HFFc6 (cell line): ENCODE measurements at regions not wholly inside any gene's neighbourhood (a gene's known extent, or its start where the extent isn't known, plus 50 kb on each side); places are given as distances from the start of the nearest gene placed in this dataset.

Experiments
- DNase-seq: peaks from one replicate; pipeline ENCODE4 v3.0.0-alpha.2; 2018
- H3K27ac Mint-ChIP-seq: 2 replicates; pipeline ENCODE4 v1.8.0; 2020; ENCODE audit warnings: mild to moderate bottlenecking, mixed read lengths
- H3K27me3 Mint-ChIP-seq: 2 replicates; pipeline ENCODE4 v1.8.0; 2021; ENCODE audit warnings: mild to moderate bottlenecking, moderate library complexity, mixed read lengths; ENCODE audit not compliant: insufficient read depth
- H3K36me3 Mint-ChIP-seq: 2 replicates; pipeline ENCODE4 v1.8.0; 2021; ENCODE audit warnings: low read depth, mixed read lengths
- H3K4me1 Mint-ChIP-seq: 2 replicates; pipeline ENCODE4 v1.8.0; 2020; ENCODE audit warnings: low read depth, mixed read lengths
- H3K4me3 Mint-ChIP-seq: 2 replicates; pipeline ENCODE4 v1.8.0; 2020; ENCODE audit warnings: mild to moderate bottlenecking, moderate library complexity, mixed read lengths
- H3K9me3 Mint-ChIP-seq: 2 replicates; pipeline ENCODE4 v1.8.0; 2020; ENCODE audit warnings: mild to moderate bottlenecking, mixed read lengths
- CTCF ChIP-seq: fragments of 200-600 bp; sonication (generic); IDR thresholded peaks from 2 replicates; pipeline ENCODE4 v1.5.0; 2021; ENCODE audit warnings: antibody characterized with exemption, mild to moderate bottlenecking

GRCh38 chr11:134626032-134626431 lies 214.0 kb upstream of the B3GAT1 start:
- no peaks in the 10 kb centered on the region; the same call in 1 of the 2 replicates for H3K36me3 Mint-ChIP-seq
- TF ChIP-seq CTCF, result no peak
- H3K4me3 Mint-ChIP-seq, result no peak overlapping the region
- H3K27ac Mint-ChIP-seq, result no peak overlapping the region
- H3K4me1 Mint-ChIP-seq, result no peaks in the 10 kb centered on the region
- H3K27me3 Mint-ChIP-seq, result peaks cover 3% of the 10 kb centered on the region
- peaks cover 66% of the 10 kb centered on the region for H3K9me3 Mint-ChIP-seq
- no peak for DNase-seq

GRCh38 chr11:134625631-134626030 lies 213.6 kb upstream of the B3GAT1 start:
- H3K27ac Mint-ChIP-seq, result no peak overlapping the region
- no peaks in the 10 kb centered on the region for H3K4me1 Mint-ChIP-seq
- H3K9me3 Mint-ChIP-seq, result peaks cover 64% of the 10 kb centered on the region
- no peaks in the 10 kb centered on the region; the same call in 1 of the 2 replicates for H3K36me3 Mint-ChIP-seq
- H3K4me3 Mint-ChIP-seq, result no peak overlapping the region
- DNase-seq, result no peak
- no peak for TF ChIP-seq CTCF
- H3K27me3 Mint-ChIP-seq, result peaks cover 3% of the 10 kb centered on the region

- Mint-ChIP-seq H3K9me3 (peaks cover 64% of the 10 kb centered on the region), H3K4me3 (no peak overlapping the region), H3K27me3 (peaks cover 3% of the 10 kb centered on the region), H3K27ac (no peak overlapping the region), H3K36me3 (no peaks in the 10 kb centered on the region; the same call in 1 of the 2 replicates), H3K4me1 (no peaks in the 10 kb centered on the region)
- DNase-seq, result no peak
- no peak for TF ChIP-seq CTCF
Measured at GRCh38 chr11:134625151-134625550, 213.1 kb upstream of the B3GAT1 start.

GRCh38 chr11:134624166-134624920 lies 212.3 kb upstream of the B3GAT1 start:
- H3K9me3 Mint-ChIP-seq, result peaks cover 66% of the 10 kb centered on the region
- H3K4me3 Mint-ChIP-seq, result no peak overlapping the region
- H3K36me3 Mint-ChIP-seq, result no peaks in the 10 kb centered on the region; the same call in 1 of the 2 replicates
- no peak for TF ChIP-seq CTCF
- H3K27me3 Mint-ChIP-seq, result peaks cover 3% of the 10 kb centered on the region
- H3K4me1 Mint-ChIP-seq, result no peaks in the 10 kb centered on the region
- no peak for DNase-seq
- no peak overlapping the region for H3K27ac Mint-ChIP-seq

GRCh38 chr11:134623711-134624110 lies 211.7 kb upstream of the B3GAT1 start:
- peaks cover 69% of the 10 kb centered on the region for H3K9me3 Mint-ChIP-seq
- TF ChIP-seq CTCF, result no peak
- H3K27me3 Mint-ChIP-seq, result peaks cover 3% of the 10 kb centered on the region
- DNase-seq, result no peak
- no peaks in the 10 kb centered on the region for H3K4me1 Mint-ChIP-seq
- H3K27ac Mint-ChIP-seq, result no peak overlapping the region
- no peaks in the 10 kb centered on the region; the same call in 1 of the 2 replicates for H3K36me3 Mint-ChIP-seq
- no peak overlapping the region for H3K4me3 Mint-ChIP-seq
